ENCODE measurements at regions not wholly inside any gene's neighbourhood (a gene's known extent, or its start where the extent isn't known, plus 50 kb on each side); places are given as distances from the start of the nearest gene placed in this dataset.
A peak's percentile ranks its signal among the peaks of the same experiment; 100 is the strongest.

- FAIRE-seq (no peak), DNase-seq (no peak)
- Histone ChIP-seq H3K9me3 (ENCODE audit: control insufficient read depth in 2 of 2, insufficient read depth in 1 of 2, low read depth in 1 of 2, low read length in 1 of 2) (no peaks in the 10 kb centered on the region), H3K4me1 (ENCODE audit: control insufficient read depth in 3 of 3, insufficient read depth in 2 of 3, low read depth in 1 of 3, low read length in 2 of 3) (no peaks in the 10 kb centered on the region), H3K36me3 (ENCODE audit: control insufficient read depth in 3 of 3, insufficient read depth in 2 of 3, low read depth in 1 of 3, low read length in 3 of 3) (no peaks in the 10 kb centered on the region), H3K27ac (ENCODE audit: low read depth in 1 of 3, low read length in 2 of 3) (no peak overlapping the region), H3K27me3 (ENCODE audit: control insufficient read depth in 3 of 3, insufficient read depth in 3 of 3, low read length in 3 of 3) (no peaks in the 10 kb centered on the region), H3K4me3 (ENCODE audit: low read depth in 1 of 3, low read length in 3 of 3) (no peak overlapping the region)
- 71 to 81% (median 76%) methylated on average over 5 of the region's 5 CpGs for WGBS, 3 donors
Measured at GRCh38 chr3:40961104-40961857, 238.0 kb upstream of the CTNNB1 start.

DNA sequence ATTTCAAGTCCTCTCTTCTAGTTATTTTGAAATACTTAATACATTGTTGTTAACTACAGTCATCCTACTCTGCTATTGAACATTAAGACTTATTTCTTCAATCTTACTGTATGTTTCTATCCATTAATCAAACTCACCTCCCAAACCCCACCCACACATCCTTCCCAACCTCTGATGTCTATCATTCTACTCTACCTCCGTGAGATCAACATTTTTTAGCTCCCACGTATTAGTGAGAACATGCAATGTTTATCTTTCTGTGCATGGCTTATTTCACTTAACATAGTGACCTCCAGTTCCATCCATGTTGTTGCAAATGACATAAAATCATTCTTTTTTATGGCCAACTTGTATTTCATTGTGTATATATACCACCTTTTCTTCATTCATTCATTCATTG is 236.6 kb upstream of the CTNNB1 start:
- Histone ChIP-seq H3K27me3 (ENCODE audit: control insufficient read depth in 3 of 3, insufficient read depth in 3 of 3, low read length in 3 of 3) (no peaks in the 10 kb centered on the region), H3K27ac (ENCODE audit: low read depth in 1 of 3, low read length in 2 of 3) (no peak overlapping the region), H3K36me3 (ENCODE audit: control insufficient read depth in 3 of 3, insufficient read depth in 2 of 3, low read depth in 1 of 3, low read length in 3 of 3) (no peaks in the 10 kb centered on the region), H3K4me3 (ENCODE audit: low read depth in 1 of 3, low read length in 3 of 3) (no peak overlapping the region), H3K4me1 (ENCODE audit: control insufficient read depth in 3 of 3, insufficient read depth in 2 of 3, low read depth in 1 of 3, low read length in 2 of 3) (no peaks in the 10 kb centered on the region), H3K9me3 (ENCODE audit: control insufficient read depth in 2 of 2, insufficient read depth in 1 of 2, low read depth in 1 of 2, low read length in 1 of 2) (no peaks in the 10 kb centered on the region)
- FAIRE-seq = no peak
- DNase-seq = no peak
- WGBS, 3 donors = 81 to 97% (median 94%) methylated on average over 2 of the region's 2 CpGs

DNA sequence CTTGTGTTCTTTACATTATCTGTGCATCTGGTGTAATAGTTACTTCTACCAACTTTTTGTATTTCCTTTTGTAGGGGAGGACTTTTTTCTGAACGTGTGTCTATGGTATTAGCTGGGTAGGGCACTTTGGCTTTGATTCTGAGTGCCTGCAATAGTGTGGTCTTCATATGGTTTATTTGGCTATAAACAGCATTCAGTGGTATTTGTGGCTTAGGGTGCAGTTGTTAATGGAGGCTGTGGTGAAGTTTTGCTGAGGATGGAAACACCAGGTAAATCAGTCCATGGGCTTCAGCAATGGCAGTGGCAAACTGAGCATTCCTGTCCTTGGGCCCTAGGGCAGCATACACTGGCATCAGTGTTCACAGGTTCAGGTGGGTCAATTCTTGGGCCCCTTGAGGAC is 230.6 kb upstream of the CTNNB1 start:
- no peak for FAIRE-seq
- 71 to 76% (median 73%) methylated on average over 1 of the region's 1 CpG for WGBS, 3 donors
- no peak overlapping the region for H3K27ac ChIP-seq (ENCODE audit: low read depth in 1 of 3, low read length in 2 of 3)

GRCh38 chr3:40969341-40969740 is 230.0 kb upstream of the CTNNB1 start:
- Histone ChIP-seq H3K36me3 (ENCODE audit: control insufficient read depth in 3 of 3, insufficient read depth in 2 of 3, low read depth in 1 of 3, low read length in 3 of 3) (no peaks in the 10 kb centered on the region), H3K27ac (ENCODE audit: low read depth in 1 of 3, low read length in 2 of 3) (no peak overlapping the region), H3K27me3 (ENCODE audit: control insufficient read depth in 3 of 3, insufficient read depth in 3 of 3, low read length in 3 of 3) (no peaks in the 10 kb centered on the region), H3K4me1 (ENCODE audit: control insufficient read depth in 3 of 3, insufficient read depth in 2 of 3, low read depth in 1 of 3, low read length in 2 of 3) (peaks cover 2 to 11% (median 11%) of the 10 kb centered on the region in 3 donors), H3K4me3 (ENCODE audit: low read depth in 1 of 3, low read length in 3 of 3) (no peak overlapping the region), H3K9me3 (ENCODE audit: control insufficient read depth in 2 of 2, insufficient read depth in 1 of 2, low read depth in 1 of 2, low read length in 1 of 2) (no peaks in the 10 kb centered on the region)
- WGBS, 3 donors = 87 to 94% (median 93%) methylated on average over 3 of the region's 3 CpGs
- FAIRE-seq (no peak), DNase-seq (no peak)

More for the DNA sequence above, 230.6 kb upstream of the CTNNB1 start:
- no peak for DNase-seq
- Histone ChIP-seq H3K27me3 (ENCODE audit: control insufficient read depth in 3 of 3, insufficient read depth in 3 of 3, low read length in 3 of 3) (no peaks in the 10 kb centered on the region), H3K36me3 (ENCODE audit: control insufficient read depth in 3 of 3, insufficient read depth in 2 of 3, low read depth in 1 of 3, low read length in 3 of 3) (no peaks in the 10 kb centered on the region), H3K4me3 (ENCODE audit: low read depth in 1 of 3, low read length in 3 of 3) (no peak overlapping the region), H3K4me1 (ENCODE audit: control insufficient read depth in 3 of 3, insufficient read depth in 2 of 3, low read depth in 1 of 3, low read length in 2 of 3) (peaks cover 2 to 11% (median 11%) of the 10 kb centered on the region in 3 donors), H3K9me3 (ENCODE audit: control insufficient read depth in 2 of 2, insufficient read depth in 1 of 2, low read depth in 1 of 2, low read length in 1 of 2) (no peaks in the 10 kb centered on the region)

DNA sequence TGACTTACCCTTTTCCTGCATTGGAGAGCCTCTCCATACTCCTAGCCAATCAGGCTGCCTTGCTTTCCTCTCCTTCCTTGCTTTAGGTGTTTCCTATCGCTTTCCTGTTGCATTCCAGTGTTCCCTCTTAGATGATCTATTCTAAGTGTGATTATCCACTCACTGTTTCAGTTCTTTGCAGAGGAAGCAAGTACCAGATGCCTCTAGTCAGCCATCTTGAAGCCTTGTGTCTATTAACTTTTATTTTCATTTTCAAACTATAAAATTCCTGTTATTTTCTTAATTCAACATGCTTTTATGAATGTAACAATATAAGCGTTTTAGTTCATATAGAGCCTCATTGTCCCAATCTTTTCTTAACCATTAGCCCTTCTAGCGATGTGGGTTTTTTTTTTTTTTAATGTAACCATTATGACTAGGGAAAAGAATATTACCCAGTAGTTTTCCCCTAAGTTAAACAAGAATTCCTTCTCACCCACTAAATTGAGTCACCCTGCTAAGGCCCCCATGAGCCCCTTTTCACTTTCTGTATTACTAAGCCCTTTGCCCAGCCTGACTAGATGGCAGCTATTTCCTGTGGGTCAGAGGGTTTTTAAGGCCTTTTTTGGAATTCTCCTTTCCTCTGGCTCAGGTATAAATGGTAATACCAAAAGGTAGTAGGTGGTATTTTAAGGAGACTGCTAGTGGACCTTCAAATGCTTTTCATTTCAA is 229.4 kb upstream of the CTNNB1 start:
- peaks cover 2 to 11% (median 11%) of the 10 kb centered on the region in 3 donors for H3K4me1 ChIP-seq (ENCODE audit: control insufficient read depth in 3 of 3, insufficient read depth in 2 of 3, low read depth in 1 of 3, low read length in 2 of 3)
- no peak overlapping the region for H3K4me3 ChIP-seq (ENCODE audit: low read depth in 1 of 3, low read length in 3 of 3)
- H3K27ac ChIP-seq (ENCODE audit: low read depth in 1 of 3, low read length in 2 of 3) = no peak overlapping the region
- no peak for FAIRE-seq
- H3K27me3 ChIP-seq (ENCODE audit: control insufficient read depth in 3 of 3, insufficient read depth in 3 of 3, low read length in 3 of 3) = no peaks in the 10 kb centered on the region
- H3K36me3 ChIP-seq (ENCODE audit: control insufficient read depth in 3 of 3, insufficient read depth in 2 of 3, low read depth in 1 of 3, low read length in 3 of 3) = no peaks in the 10 kb centered on the region
- no peak for DNase-seq
- 89 to 95% (median 90%) methylated on average over 3 of the region's 3 CpGs for WGBS, 3 donors
- no peaks in the 10 kb centered on the region for H3K9me3 ChIP-seq (ENCODE audit: control insufficient read depth in 2 of 2, insufficient read depth in 1 of 2, low read depth in 1 of 2, low read length in 1 of 2)

- 12 to 20% (median 18%) methylated on average over 10 of the region's 10 CpGs for WGBS, 3 donors
- no peaks in the 10 kb centered on the region for H3K36me3 ChIP-seq (ENCODE audit: control insufficient read depth in 3 of 3, insufficient read depth in 2 of 3, low read depth in 1 of 3, low read length in 3 of 3)
- H3K9me3 ChIP-seq (ENCODE audit: control insufficient read depth in 2 of 2, insufficient read depth in 1 of 2, low read depth in 1 of 2, low read length in 1 of 2) = no peaks in the 10 kb centered on the region
- no peaks in the 10 kb centered on the region for H3K27me3 ChIP-seq (ENCODE audit: control insufficient read depth in 3 of 3, insufficient read depth in 3 of 3, low read length in 3 of 3)
- peak; percentile 82 to 91 for DNase-seq
- H3K4me3 ChIP-seq (ENCODE audit: low read depth in 1 of 3, low read length in 3 of 3) = no peak overlapping the region
- H3K27ac ChIP-seq (ENCODE audit: low read depth in 1 of 3, low read length in 2 of 3) = peak overlapping the region; percentile 43 to 94 (median 71)
- no peak for FAIRE-seq
- H3K4me1 ChIP-seq (ENCODE audit: control insufficient read depth in 3 of 3, insufficient read depth in 2 of 3, low read depth in 1 of 3, low read length in 2 of 3) = peaks cover 2 to 11% (median 11%) of the 10 kb centered on the region in 3 donors
Measured at GRCh38 chr3:40971191-40972168, 227.8 kb upstream of the CTNNB1 start.

GRCh38 chr3:40972350-40972749 is 227.0 kb upstream of the CTNNB1 start:
- Histone ChIP-seq H3K4me1 (ENCODE audit: control insufficient read depth in 3 of 3, insufficient read depth in 2 of 3, low read depth in 1 of 3, low read length in 2 of 3) (peaks cover 2 to 11% (median 11%) of the 10 kb centered on the region in 3 donors), H3K4me3 (ENCODE audit: low read depth in 1 of 3, low read length in 3 of 3) (no peak overlapping the region), H3K9me3 (ENCODE audit: control insufficient read depth in 2 of 2, insufficient read depth in 1 of 2, low read depth in 1 of 2, low read length in 1 of 2) (no peaks in the 10 kb centered on the region), H3K36me3 (ENCODE audit: control insufficient read depth in 3 of 3, insufficient read depth in 2 of 3, low read depth in 1 of 3, low read length in 3 of 3) (no peaks in the 10 kb centered on the region), H3K27me3 (ENCODE audit: control insufficient read depth in 3 of 3, insufficient read depth in 3 of 3, low read length in 3 of 3) (no peaks in the 10 kb centered on the region), H3K27ac (ENCODE audit: low read depth in 1 of 3, low read length in 2 of 3) (peak overlapping the region in 2 of 3 donors; percentile 71 to 80)
- DNase-seq (no peak), FAIRE-seq (no peak)
- whole genome bisulfite sequencing, 3 donors = 72 to 81% (median 78%) methylated on average over 4 of the region's 4 CpGs

- no peaks in the 10 kb centered on the region for H3K9me3 ChIP-seq (ENCODE audit: control insufficient read depth in 2 of 2, insufficient read depth in 1 of 2, low read depth in 1 of 2, low read length in 1 of 2)
- H3K27ac ChIP-seq (ENCODE audit: low read depth in 1 of 3, low read length in 2 of 3) = peak overlapping the region in 1 of 3 donors; percentile 2
- no peak for DNase-seq
- 90 to 100% (median 100%) methylated on average over 2 of the region's 2 CpGs for WGBS, 3 donors
- H3K4me1 ChIP-seq (ENCODE audit: control insufficient read depth in 3 of 3, insufficient read depth in 2 of 3, low read depth in 1 of 3, low read length in 2 of 3) = peaks cover 2 to 13% (median 11%) of the 10 kb centered on the region in 3 donors
- FAIRE-seq = no peak
- H3K27me3 ChIP-seq (ENCODE audit: control insufficient read depth in 3 of 3, insufficient read depth in 3 of 3, low read length in 3 of 3) = no peaks in the 10 kb centered on the region
- no peaks in the 10 kb centered on the region for H3K36me3 ChIP-seq (ENCODE audit: control insufficient read depth in 3 of 3, insufficient read depth in 2 of 3, low read depth in 1 of 3, low read length in 3 of 3)
- H3K4me3 ChIP-seq (ENCODE audit: low read depth in 1 of 3, low read length in 3 of 3) = no peak overlapping the region
Measured at GRCh38 chr3:40973141-40973540, 226.2 kb upstream of the CTNNB1 start.
